NCI-H69 (cell line): ENCODE measurements at regions not wholly inside any gene's neighbourhood (a gene's known extent, or its start where the extent isn't known, plus 50 kb on each side); places are given as distances from the start of the nearest gene placed in this dataset.

ENCODE experiments used
- DNase-seq: peaks from one replicate; lab custom pipeline; 2025; lab: John Stamatoyannopoulos, UW

DNA sequence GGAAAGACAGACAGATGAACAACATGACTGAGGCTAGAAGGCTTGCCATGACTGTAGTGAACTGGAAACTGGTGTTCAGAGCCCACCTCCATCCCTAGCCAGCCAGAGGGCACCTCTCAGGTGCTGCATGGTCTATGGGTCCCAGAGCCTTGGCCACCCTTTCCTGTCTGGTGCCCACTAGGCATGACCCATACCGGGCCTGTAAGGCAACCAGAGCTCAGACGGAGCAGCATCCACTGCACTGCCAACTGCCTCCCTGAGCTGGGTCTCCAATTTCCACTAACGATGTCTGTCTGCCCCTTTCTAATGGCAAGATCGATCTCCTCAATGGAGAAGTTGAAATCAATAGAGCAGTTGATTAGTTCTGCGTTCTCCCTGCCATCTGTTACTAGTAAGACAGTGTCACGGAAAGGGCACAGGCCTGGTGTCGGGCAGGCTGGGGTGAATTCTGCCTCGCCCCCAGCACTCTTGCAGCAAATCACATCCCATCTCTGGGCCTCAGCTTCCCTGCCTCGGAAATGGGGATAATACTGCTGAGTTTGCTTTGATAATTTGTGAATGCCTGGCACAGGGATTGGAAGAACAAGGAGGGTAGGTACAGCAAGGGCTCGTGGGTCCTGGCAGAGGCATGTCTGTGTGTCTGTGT is 172.3 kb upstream of the MVB12B start:
- DNase-seq = no peak

GRCh38 chr9:126154869-126155268 is 171.8 kb upstream of the MVB12B start:
- DNase-seq = no peak

- no peak for DNase-seq
Measured at GRCh38 chr9:126155756-126156664, 170.6 kb upstream of the MVB12B start.

DNA sequence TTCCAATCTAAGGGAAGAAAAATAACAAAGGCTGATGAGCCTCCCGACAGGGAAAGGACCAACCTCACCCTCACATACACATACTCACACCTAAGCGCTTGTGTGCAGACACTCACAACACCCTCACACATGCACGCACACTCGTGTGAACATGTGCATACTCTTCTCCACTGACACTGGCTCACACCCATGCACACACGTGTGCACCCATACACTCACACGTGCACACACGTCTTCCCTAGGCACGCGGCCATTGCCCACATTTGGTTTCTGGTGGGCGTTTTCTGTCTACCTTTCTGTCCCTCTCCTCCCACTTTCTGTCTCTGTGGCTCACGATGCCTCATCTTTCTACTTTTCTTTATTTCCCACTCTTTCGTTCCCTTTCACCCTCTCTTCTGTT is 169.7 kb upstream of the MVB12B start:
- DNase-seq = no peak

- DNase-seq = peak; percentile 63
Measured at GRCh38 chr9:126157423-126157822, 169.2 kb upstream of the MVB12B start.

DNA sequence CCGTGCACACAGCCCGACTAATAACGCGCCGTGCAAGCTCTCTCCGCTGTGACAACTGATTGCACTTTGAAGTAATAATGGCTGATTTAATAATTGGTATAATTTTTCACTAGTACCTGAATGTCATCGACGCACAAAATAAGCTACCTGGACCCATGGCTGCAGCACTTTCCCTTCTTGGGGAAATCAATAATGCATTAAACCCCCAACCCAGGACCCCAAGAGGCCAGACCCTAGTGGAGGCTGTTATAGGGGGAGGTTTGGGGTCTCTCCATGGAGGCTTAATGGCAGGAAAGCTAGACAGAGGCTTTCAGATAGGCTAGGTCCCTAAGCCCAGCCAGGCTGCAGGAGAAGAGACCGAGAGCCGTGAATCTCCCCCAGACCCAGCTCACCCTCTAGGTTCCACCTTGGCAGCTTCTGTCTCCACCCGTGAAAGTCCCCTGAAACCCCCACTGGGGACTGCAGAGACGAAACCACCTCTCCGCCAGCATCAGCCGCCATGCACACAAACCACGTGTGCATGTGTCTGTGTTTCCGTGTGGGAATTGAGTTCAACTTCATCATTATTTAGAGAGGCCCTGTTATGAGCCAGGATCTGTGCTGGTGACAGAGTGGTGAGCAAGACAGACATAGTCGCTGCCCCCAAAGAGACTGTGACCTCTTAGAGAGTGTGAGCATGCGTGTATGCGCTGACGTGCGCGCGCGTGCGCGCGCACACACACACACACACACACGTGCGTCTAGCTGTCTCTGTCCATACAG is 168.6 kb upstream of the MVB12B start:
- no peak for DNase-seq

DNA sequence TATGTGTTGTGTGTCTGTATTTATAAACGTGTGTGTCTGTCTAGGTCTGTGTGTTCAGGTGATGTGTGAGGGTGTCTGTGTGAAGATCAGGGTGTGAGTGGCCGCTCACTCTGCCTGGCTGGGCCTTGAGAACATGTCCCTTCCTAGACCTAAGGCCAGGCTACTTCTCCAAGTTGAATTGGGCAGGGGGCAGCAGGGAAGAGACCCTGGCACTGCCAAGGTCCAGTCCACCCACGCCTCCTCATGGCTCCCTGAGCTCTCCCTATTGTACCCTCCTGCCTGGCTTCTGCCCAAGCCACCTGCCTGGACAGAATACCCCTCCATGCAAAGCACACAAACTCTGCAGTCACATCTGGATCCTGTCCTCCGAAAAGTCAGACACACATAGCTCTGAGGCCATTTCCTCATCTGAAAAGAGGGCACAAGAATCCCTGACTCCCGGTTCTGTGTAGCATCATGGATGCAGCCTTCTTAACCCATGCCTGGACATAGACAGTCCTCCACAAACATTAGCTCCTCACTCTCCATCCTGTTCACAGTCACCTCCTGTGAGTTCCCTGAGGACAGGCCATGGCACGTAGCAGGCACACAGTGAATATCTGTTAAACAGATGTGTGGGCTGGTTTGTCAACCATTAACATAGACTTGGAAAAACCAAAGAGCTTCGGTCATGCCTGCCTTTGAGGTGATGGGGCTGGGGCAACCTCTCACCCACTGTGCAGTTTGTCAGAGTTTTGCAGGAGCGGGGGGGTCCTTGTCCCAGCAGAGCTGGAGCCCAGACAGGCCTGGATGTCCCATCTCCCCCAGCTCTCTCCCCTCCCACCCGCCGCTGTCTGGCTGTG is 167.8 kb upstream of the MVB12B start:
- peak; percentile 24 for DNase-seq

DNA sequence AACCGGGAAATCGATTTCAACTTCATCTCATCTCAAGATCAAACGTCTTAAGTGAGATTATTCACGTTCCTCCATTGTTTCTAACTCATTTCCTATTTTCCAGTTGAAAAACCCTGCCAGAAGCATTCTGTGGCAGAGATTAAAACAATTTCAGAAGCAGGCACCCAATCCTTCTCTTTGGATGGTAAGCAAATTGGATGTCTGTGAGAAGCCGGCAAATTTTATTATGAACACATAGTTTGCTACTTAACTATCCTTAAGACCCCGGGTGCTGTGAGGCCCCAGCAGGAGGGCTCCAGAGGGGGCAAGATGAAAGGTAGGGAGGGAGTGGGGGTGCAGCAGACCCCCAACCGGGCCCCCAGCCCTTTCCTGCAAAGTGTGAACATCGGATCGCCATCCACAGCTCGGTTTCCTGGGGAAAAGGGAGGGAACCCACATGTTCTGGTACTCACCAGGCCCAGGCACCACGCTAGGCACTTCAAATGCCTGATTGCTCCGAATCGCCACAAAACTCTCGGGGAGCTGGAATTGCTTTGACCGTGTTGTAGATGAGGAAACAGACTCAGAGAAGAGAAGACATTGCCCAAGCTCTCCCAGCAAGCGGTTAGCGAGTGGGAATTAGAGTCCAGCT is 167.1 kb upstream of the MVB12B start:
- no peak for DNase-seq

DNA sequence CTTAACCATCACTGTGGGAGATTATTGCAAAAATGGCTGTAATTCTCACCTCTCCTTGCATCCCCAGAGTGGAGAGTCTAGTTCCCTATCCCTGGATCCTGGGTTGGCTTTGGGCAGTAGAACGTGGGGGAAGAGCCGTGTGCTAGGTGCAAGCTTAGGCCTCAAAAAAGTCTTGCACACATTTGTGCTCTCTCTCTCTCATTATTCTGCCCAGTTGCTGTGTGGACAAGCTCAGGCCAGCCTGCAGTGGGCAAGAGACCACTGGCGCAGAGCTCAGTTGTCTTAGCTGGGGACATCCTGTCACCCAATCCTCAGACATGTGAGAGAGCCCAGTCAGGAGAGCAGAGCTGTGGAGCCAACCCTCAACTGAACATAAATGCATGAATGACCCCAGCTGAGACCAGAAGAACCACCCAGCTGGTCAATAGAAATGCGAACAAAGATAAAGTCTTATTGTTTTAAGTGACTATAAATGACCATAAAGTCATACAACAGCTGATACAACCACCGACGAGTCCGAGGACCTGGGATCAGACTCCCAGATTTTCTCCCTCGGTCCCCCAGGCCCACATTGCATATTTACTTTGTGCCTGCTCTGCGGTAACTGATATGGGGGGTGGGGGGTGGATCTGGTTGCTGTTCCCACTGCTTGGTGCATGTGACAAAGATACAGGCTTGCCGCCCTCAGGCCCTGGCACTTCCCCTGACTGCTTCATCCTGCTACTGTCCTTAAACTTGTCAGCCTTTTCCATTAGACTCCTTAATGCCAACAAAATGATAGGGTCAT is 166.4 kb upstream of the MVB12B start:
- peak; percentile 15 for DNase-seq

GRCh38 chr9:126160854-126161329 is 165.7 kb upstream of the MVB12B start:
- DNase-seq = no peak

- no peak for DNase-seq
Measured at GRCh38 chr9:126162611-126163381, 163.8 kb upstream of the MVB12B start.

DNA sequence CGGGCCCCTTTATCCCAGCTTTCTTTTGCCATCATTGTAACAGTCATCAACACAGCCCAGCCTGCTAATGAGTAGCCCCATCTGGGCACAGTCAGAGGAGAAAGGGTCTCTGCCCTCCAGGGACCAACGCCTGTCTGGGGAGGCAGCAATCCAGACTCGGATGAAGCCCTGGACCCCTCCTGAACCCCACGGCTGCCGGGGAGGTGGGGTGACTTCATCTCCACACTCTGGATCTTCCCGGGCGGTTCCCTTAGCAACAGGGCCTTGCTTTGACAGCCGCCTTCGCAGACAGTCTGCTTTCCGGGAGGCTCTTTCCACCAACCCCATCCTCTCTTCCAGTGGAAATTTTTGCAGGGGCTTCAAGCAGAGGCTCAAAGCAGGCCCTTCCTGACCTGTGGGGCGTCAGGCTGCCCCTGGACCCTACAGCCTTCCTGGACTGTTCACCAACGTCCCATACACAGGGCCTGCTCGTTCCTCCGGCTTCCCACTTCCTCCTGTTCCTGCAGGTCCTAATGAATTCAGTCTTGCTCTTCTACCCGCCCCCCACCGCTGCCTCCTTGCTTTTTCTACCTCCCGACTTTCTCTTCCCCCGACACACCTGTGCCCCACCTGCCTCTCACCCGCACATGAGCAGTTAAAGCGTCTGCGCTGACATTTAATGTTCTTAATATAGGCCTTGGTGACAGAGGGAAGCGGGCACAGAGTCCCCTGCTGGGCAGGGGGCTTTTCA is 161.7 kb upstream of the MVB12B start:
- no peak for DNase-seq

GRCh38 chr9:126165755-126166154 is 160.9 kb upstream of the MVB12B start:
- no peak for DNase-seq

- no peak for DNase-seq
Measured at GRCh38 chr9:126166291-126166690, 160.3 kb upstream of the MVB12B start.

DNA sequence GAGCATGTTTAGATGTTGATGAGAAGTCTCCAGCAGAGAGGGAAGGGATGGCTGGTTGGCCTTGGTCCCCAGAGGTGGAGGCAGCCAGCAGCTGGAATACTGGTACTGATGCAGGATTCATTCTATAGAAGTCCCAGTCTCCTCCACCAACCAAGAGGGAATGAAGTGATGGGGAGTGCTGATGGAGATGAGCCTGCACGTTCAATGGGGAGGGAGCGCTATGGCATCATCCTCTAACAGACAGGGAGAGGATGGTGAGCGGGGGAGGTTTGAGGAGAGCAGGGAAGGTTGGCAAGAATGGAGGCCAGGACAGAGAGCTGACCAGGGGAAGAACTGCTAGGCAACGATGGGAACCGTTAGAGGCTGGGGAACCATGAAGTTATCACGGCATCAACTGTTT is 159.8 kb upstream of the MVB12B start:
- no peak for DNase-seq

- no peak for DNase-seq
Measured at GRCh38 chr9:126169736-126170135, 156.9 kb upstream of the MVB12B start.

DNA sequence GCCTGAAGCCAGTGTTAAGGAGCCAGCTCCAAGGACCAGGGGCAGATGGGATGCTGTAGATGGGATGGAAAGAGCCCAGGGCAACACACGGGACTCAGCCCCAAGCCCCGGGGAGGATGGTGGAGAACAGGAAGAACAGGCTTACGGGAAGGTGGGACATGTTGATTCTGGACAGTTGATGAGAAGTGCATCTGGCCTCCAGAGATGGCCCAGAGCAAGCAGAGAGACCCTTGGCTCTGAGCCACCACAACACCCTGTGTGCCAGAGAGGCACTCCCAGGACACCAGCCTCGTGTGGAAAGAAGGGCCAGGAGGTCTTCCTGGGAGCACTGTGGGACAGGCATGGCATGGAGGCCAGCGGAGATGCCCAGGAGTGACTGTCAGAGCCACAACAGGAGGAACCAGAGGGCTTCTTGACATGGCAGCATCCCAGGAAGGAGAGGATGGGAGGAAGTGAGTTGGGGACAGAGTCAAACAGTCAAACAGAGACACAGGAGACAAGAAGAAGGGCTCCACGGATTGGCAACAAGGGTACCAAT is 156.3 kb upstream of the MVB12B start:
- DNase-seq = no peak

- DNase-seq = no peak
Measured at GRCh38 chr9:126171641-126172040, 155.0 kb upstream of the MVB12B start.

- DNase-seq = no peak
Measured at GRCh38 chr9:126173401-126173800, 153.2 kb upstream of the MVB12B start.
